Parathyroid adenoma (tissue), 2 donors: ENCODE measurements at regions not wholly inside any gene's neighbourhood (a gene's known extent, or its start where the extent isn't known, plus 50 kb on each side); places are given as distances from the start of the nearest gene placed in this dataset.

Experiments used
- H2AFZ ChIP-seq: fragments of 300-600 bp; sonication (generic); one replicate; pipeline ENCODE4 v1.7.0; 2017; ENCODE audit warnings: antibody characterized with exemption, mild to moderate bottlenecking
- H3K27ac ChIP-seq: fragments of 300-600 bp; sonication (generic); one replicate; pipeline ENCODE4 v1.7.0; 2017
- H3K27me3 ChIP-seq: fragments of 300-600 bp; sonication (generic); one replicate; pipeline ENCODE4 v1.7.0; 2017; ENCODE audit warnings: low read length; ENCODE audit not compliant: control insufficient read depth, insufficient read depth
- H3K36me3 ChIP-seq: fragments of 300-600 bp; sonication (generic); one replicate; pipeline ENCODE4 v1.7.0; 2017; ENCODE audit warnings: low read length; ENCODE audit not compliant: control insufficient read depth, insufficient read depth
- H3K4me1 ChIP-seq: fragments of 300-600 bp; sonication (generic); one replicate; pipeline ENCODE4 v1.7.0; 2017; ENCODE audit warnings: control low read depth
- H3K4me2 ChIP-seq: fragments of 300-600 bp; sonication (generic); one replicate; pipeline ENCODE4 v1.7.0; 2017; ENCODE audit warnings: low read length
- H3K4me3 ChIP-seq: fragments of 300-600 bp; sonication (generic); one replicate; pipeline ENCODE4 v1.7.0; 2017; ENCODE audit warnings: low read depth, low read length
- H3K79me2 ChIP-seq: fragments of 300-600 bp; sonication (generic); one replicate; pipeline ENCODE4 v1.7.0; 2017; ENCODE audit warnings: control low read depth
- H3K9ac ChIP-seq: fragments of 300-600 bp; sonication (generic); one replicate; pipeline ENCODE4 v1.7.0; 2017; ENCODE audit warnings: mild to moderate bottlenecking
- H3K9me3 ChIP-seq: fragments of 300-600 bp; sonication (generic); one replicate; pipeline ENCODE4 v1.7.0; 2017; ENCODE audit warnings: low read length; ENCODE audit not compliant: control insufficient read depth
- CTCF ChIP-seq: fragments of 300-600 bp; sonication (generic); IDR thresholded peaks from one replicate; pipeline ENCODE4 v1.7.0; 2017; ENCODE audit warnings: antibody characterized with exemption, mild to moderate bottlenecking
- donor health status: primary hyperparathyroidism.

GRCh38 chr5:105977163-105977562 is 1693.6 kb downstream of the EFNA5 start:
- H3K4me3 ChIP-seq, result no peak overlapping the region
- no peak overlapping the region for H3K9ac ChIP-seq
- no peaks in the 10 kb centered on the region for H3K79me2 ChIP-seq
- TF ChIP-seq CTCF, result no peak
- H3K9me3 ChIP-seq, result no peaks in the 10 kb centered on the region
- H3K4me2 ChIP-seq, result no peak overlapping the region
- no peaks in the 10 kb centered on the region for H3K27me3 ChIP-seq
- no peak overlapping the region for H2AFZ ChIP-seq
- no peak overlapping the region for H3K27ac ChIP-seq
- no peaks in the 10 kb centered on the region for H3K36me3 ChIP-seq
- H3K4me1 ChIP-seq, result no peaks in the 10 kb centered on the region

DNA sequence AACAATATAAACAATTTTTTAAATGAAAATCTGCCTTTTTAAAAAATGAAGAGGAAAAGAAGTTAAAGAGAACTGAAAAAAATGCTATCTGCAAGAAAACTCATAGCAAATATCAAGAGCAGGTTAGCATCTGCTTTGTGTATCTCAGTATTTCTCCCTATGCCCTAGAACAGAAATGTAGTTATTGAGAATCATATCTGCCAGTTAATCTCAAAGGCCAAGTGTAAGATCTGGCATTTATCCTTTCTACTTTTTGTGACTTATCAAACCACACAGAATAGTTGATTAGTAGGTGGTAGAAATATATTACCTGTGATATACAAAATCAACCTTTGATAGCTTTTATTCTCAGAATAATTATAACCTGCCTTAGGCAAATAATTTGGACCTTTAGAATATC is 1699.8 kb downstream of the EFNA5 start:
- H3K27ac ChIP-seq, result no peak overlapping the region
- H3K27me3 ChIP-seq, result no peaks in the 10 kb centered on the region
- H3K4me1 ChIP-seq, result no peaks in the 10 kb centered on the region
- no peaks in the 10 kb centered on the region for H3K79me2 ChIP-seq
- H3K4me3 ChIP-seq, result no peak overlapping the region
- H3K9me3 ChIP-seq, result no peaks in the 10 kb centered on the region
- TF ChIP-seq CTCF, result no peak
- no peaks in the 10 kb centered on the region for H3K36me3 ChIP-seq
- no peak overlapping the region for H2AFZ ChIP-seq
- H3K4me2 ChIP-seq, result no peak overlapping the region
- H3K9ac ChIP-seq, result no peak overlapping the region

- no peak overlapping the region for H2AFZ ChIP-seq
- H3K27me3 ChIP-seq, result no peaks in the 10 kb centered on the region
- no peaks in the 10 kb centered on the region for H3K36me3 ChIP-seq
- H3K9me3 ChIP-seq, result no peaks in the 10 kb centered on the region
- H3K79me2 ChIP-seq, result no peaks in the 10 kb centered on the region
- TF ChIP-seq CTCF, result no peak
- no peak overlapping the region for H3K4me3 ChIP-seq
- H3K4me1 ChIP-seq, result no peaks in the 10 kb centered on the region
- H3K27ac ChIP-seq, result no peak overlapping the region
- H3K4me2 ChIP-seq, result no peak overlapping the region
- H3K9ac ChIP-seq, result no peak overlapping the region
Measured at GRCh38 chr5:105968981-105969380, 1701.8 kb downstream of the EFNA5 start.

DNA sequence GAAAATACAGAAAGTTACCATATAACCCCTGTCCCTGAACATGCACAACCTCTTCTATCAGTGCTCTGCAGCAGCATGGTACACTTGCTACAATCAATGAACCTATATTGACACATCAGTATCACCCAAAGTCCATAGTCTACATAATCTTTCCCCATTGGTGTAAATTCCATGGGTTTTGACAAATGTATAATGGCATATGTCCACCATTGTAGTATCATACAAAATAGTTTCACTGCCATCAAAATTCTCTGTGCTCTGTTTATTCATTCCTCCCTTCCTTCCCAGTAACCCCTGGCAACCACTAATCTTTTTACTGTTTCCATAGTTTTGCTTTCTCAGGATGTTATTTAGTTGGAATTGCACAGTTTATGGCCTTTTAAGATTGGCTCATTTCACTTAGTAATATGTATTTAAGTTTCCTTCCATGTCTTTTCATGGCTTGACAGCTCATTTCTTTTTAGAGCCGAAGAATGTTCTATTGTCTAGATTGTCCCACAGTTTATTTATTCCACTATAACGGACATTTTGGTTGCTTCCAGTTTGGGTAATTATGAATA is 1707.0 kb downstream of the EFNA5 start:
- no peaks in the 10 kb centered on the region for H3K36me3 ChIP-seq
- H3K4me2 ChIP-seq, result no peak overlapping the region
- no peaks in the 10 kb centered on the region for H3K4me1 ChIP-seq
- no peak overlapping the region for H3K9ac ChIP-seq
- H3K9me3 ChIP-seq, result no peaks in the 10 kb centered on the region
- H3K79me2 ChIP-seq, result no peaks in the 10 kb centered on the region
- H3K27ac ChIP-seq, result no peak overlapping the region
- H3K27me3 ChIP-seq, result no peaks in the 10 kb centered on the region
- H2AFZ ChIP-seq, result no peak overlapping the region
- no peak for TF ChIP-seq CTCF
- no peak overlapping the region for H3K4me3 ChIP-seq

DNA sequence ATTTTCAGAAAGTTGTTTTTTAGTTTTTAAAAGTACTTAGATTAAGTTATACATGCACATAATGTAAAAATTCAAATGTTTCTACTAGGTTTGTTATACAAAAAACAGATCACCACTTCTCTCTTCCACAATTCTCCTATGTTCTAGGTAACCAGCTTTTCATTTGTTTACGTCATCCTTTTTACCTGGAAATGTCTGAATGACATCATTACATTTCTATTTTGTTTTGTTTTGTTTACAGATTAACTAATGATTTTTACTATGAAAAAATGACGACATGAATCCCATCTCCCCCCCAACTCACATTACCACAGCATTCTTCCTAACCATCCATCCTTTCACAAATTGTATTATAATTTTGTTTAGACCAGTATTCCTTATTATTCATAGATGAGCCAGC is 1709.2 kb downstream of the EFNA5 start:
- Histone ChIP-seq H3K4me1 (no peaks in the 10 kb centered on the region), H3K27ac (no peak overlapping the region), H3K9me3 (no peaks in the 10 kb centered on the region), H3K36me3 (no peaks in the 10 kb centered on the region), H3K79me2 (no peaks in the 10 kb centered on the region), H3K4me2 (no peak overlapping the region), H3K27me3 (no peaks in the 10 kb centered on the region), H3K4me3 (no peak overlapping the region), H3K9ac (no peak overlapping the region), H2AFZ (no peak overlapping the region)
- no peak for TF ChIP-seq CTCF
